GM12892 (cell line): ENCODE measurements at regions not wholly inside any gene's neighbourhood (a gene's known extent, or its start where the extent isn't known, plus 50 kb on each side); places are given as distances from the start of the nearest gene placed in this dataset.

Source experiments
- DNase-seq: peaks from one replicate; pipeline ENCODE4 v3.0.0; 2011; ENCODE audit not compliant: insufficient read length
- FAIRE-seq: peaks from 2 replicates; lab custom pipeline; 2011; peaks lifted over from hg19 to GRCh38; lab: Jason Lieb, UNC
- POLR2A ChIP-seq: IDR thresholded peaks from 2 replicates; pipeline ENCODE4 v1.6.1; 2011; ENCODE audit warnings: low read depth, low read length, control low read depth
- POLR2AphosphoS5 ChIP-seq: IDR thresholded peaks from 2 replicates; pipeline ENCODE4 v1.6.1; 2011; ENCODE audit warnings: low read depth, low read length, control low read depth
- TAF1 ChIP-seq: IDR thresholded peaks from 2 replicates; pipeline ENCODE4 v1.6.1; 2011; ENCODE audit warnings: low read depth, mild to moderate bottlenecking, control low read depth, low read length, borderline replicate concordance

GRCh38 chr3:67923796-67924195 is 269.4 kb upstream of the SUCLG2 start:
- TF ChIP-seq POLR2AphosphoS5, result no peak
- TF ChIP-seq TAF1, result no peak
- TF ChIP-seq POLR2A, result no peak
- DNase-seq (no peak), FAIRE-seq (no peak)

GRCh38 chr3:67920969-67921368 is 266.6 kb upstream of the SUCLG2 start:
- DNase-seq (no peak), FAIRE-seq (no peak)
- TF ChIP-seq POLR2AphosphoS5, result no peak
- TF ChIP-seq POLR2A, result no peak
- no peak for TF ChIP-seq TAF1

- no peak for FAIRE-seq
Observed at GRCh38 chr3:67920311-67920710, 265.9 kb upstream of the SUCLG2 start.

GRCh38 chr3:67916353-67916752 is 261.9 kb upstream of the SUCLG2 start:
- TF ChIP-seq POLR2AphosphoS5, result no peak
- TF ChIP-seq TAF1, result no peak
- no peak for TF ChIP-seq POLR2A
- DNase-seq (no peak), FAIRE-seq (no peak)

More at GRCh38 chr3:67920311-67920710, 265.9 kb upstream of the SUCLG2 start:
- DNase-seq, result no peak
- TF ChIP-seq TAF1, result no peak
- TF ChIP-seq POLR2A, result no peak
- no peak for TF ChIP-seq POLR2AphosphoS5

- FAIRE-seq, result no peak
Observed at GRCh38 chr3:67907735-67908134, 253.3 kb upstream of the SUCLG2 start.

GRCh38 chr3:67906261-67906660 is 251.8 kb upstream of the SUCLG2 start:
- no peak for DNase-seq
- TF ChIP-seq POLR2A (no peak), TAF1 (no peak), POLR2AphosphoS5 (no peak)
- FAIRE-seq, result no peak

More at GRCh38 chr3:67907735-67908134, 253.3 kb upstream of the SUCLG2 start:
- no peak for DNase-seq
- TF ChIP-seq POLR2A (no peak), TAF1 (no peak), POLR2AphosphoS5 (no peak)

- FAIRE-seq (no peak), DNase-seq (no peak)
- no peak for TF ChIP-seq POLR2A
- no peak for TF ChIP-seq POLR2AphosphoS5
- no peak for TF ChIP-seq TAF1
Observed at GRCh38 chr3:67901681-67902080, 247.3 kb upstream of the SUCLG2 start.

- no peak for DNase-seq
- no peak for FAIRE-seq
- TF ChIP-seq POLR2A (no peak), POLR2AphosphoS5 (no peak), TAF1 (no peak)
Observed at GRCh38 chr3:67898916-67899315, 244.5 kb upstream of the SUCLG2 start.

- FAIRE-seq, result no peak
- TF ChIP-seq TAF1, result no peak
- no peak for TF ChIP-seq POLR2A
- no peak for TF ChIP-seq POLR2AphosphoS5
- no peak for DNase-seq
Observed at GRCh38 chr3:67897351-67898336, 243.2 kb upstream of the SUCLG2 start.

- TF ChIP-seq POLR2A (no peak), TAF1 (no peak), POLR2AphosphoS5 (no peak)
- DNase-seq (no peak), FAIRE-seq (no peak)
Observed at GRCh38 chr3:67896130-67896529, 241.7 kb upstream of the SUCLG2 start.

GRCh38 chr3:67894510-67894909 is 240.1 kb upstream of the SUCLG2 start:
- DNase-seq (no peak), FAIRE-seq (no peak)
- TF ChIP-seq POLR2AphosphoS5, result no peak
- TF ChIP-seq POLR2A, result no peak
- no peak for TF ChIP-seq TAF1
